Keratinocyte (primary cell): ENCODE measurements at regions not wholly inside any gene's neighbourhood (a gene's known extent, or its start where the extent isn't known, plus 50 kb on each side); places are given as distances from the start of the nearest gene placed in this dataset.

Source experiments
- DNase-seq: peaks from one replicate; pipeline ENCODE4 v3.0.0-alpha.2; 2011; ENCODE audit warnings: low read depth, missing footprints, low spot score
- FAIRE-seq: peaks from 2 replicates; lab custom pipeline; 2011; peaks lifted over from hg19 to GRCh38; lab: Jason Lieb, UNC
- H2AFZ ChIP-seq: 2 replicates; pipeline ENCODE4 v1.6.0; 2012; ENCODE audit warnings: low read length, control low read depth, inconsistent platforms; ENCODE audit not compliant: control insufficient read depth
- H3K27ac ChIP-seq: 2 replicates; pipeline ENCODE4 v1.5.1; 2011; ENCODE audit warnings: low read length; ENCODE audit not compliant: control insufficient read depth, insufficient read depth
- H3K27me3 ChIP-seq: 3 replicates; pipeline ENCODE4 v1.6.0; 2011; ENCODE audit warnings: low read length; ENCODE audit not compliant: control insufficient read depth, insufficient read depth; ENCODE audit errors: extremely low read depth
- H3K36me3 ChIP-seq, 2 experiments: 2 replicates in 1 of 2; 3 replicates in 1 of 2; pipeline ENCODE4 v1.5.1; 2011; ENCODE audit warnings: low read length in 2 of 2, mild to moderate bottlenecking in 1 of 2; ENCODE audit not compliant: control insufficient read depth in 2 of 2, insufficient read depth in 2 of 2; ENCODE audit errors: extremely low read depth in 1 of 2
- H3K4me1 ChIP-seq: 3 replicates; pipeline ENCODE4 v1.5.1; 2011; ENCODE audit warnings: low read length; ENCODE audit not compliant: control insufficient read depth, insufficient read depth; ENCODE audit errors: extremely low read depth
- H3K4me2 ChIP-seq: 3 replicates; pipeline ENCODE4 v1.6.0; 2011; ENCODE audit warnings: low read depth, low read length; ENCODE audit not compliant: control insufficient read depth, insufficient read depth; ENCODE audit errors: extremely low read depth
- H3K4me3 ChIP-seq, 3 experiments: fragments of 200-600 bp in 1 of 3; sonication (generic) in 1 of 3; 2 replicates in 2 of 3; 3 replicates in 1 of 3; pipeline ENCODE4 v1.5.1; 2011 to 2016; ENCODE audit warnings: low read length in 3 of 3, mild to moderate bottlenecking in 3 of 3, control low read depth in 2 of 3, inconsistent platforms in 1 of 3, low read depth in 1 of 3, mixed read lengths in 1 of 3, mixed run types in 1 of 3, moderate library complexity in 1 of 3; ENCODE audit not compliant: control insufficient read depth in 2 of 3, insufficient read depth in 2 of 3; ENCODE audit errors: extremely low read depth in 1 of 3
- H3K79me2 ChIP-seq: 2 replicates; pipeline ENCODE4 v1.6.0; 2012; ENCODE audit warnings: low read length; ENCODE audit not compliant: control insufficient read depth, insufficient read depth
- H3K9ac ChIP-seq: 3 replicates; pipeline ENCODE4 v1.6.0; 2011; ENCODE audit warnings: low read length; ENCODE audit not compliant: control insufficient read depth, insufficient read depth; ENCODE audit errors: extremely low read depth
- H3K9me1 ChIP-seq: 3 replicates; pipeline ENCODE4 v1.6.0; 2011; ENCODE audit warnings: low read length; ENCODE audit not compliant: control insufficient read depth, insufficient read depth; ENCODE audit errors: extremely low read depth
- H3K9me3 ChIP-seq: 2 replicates; pipeline ENCODE4 v1.5.1; 2012; ENCODE audit warnings: low read depth, low read length; ENCODE audit not compliant: control insufficient read depth
- H4K20me1 ChIP-seq: 3 replicates; pipeline ENCODE4 v1.6.0; 2011; ENCODE audit warnings: low read length; ENCODE audit not compliant: control insufficient read depth, insufficient read depth; ENCODE audit errors: extremely low read depth
- CTCF ChIP-seq, 3 experiments: IDR thresholded peaks in 1 of 3; conservative IDR thresholded peaks in 1 of 3; optimal IDR thresholded peaks in 1 of 3; 2 replicates in 2 of 3; 3 replicates in 1 of 3; pipeline versions ENCODE3 to v1.5.1; 2011; ENCODE audit warnings: low read length in 3 of 3, mild to moderate bottlenecking in 3 of 3, moderate library complexity in 2 of 3, control low read depth in 1 of 3, inconsistent platforms in 1 of 3; ENCODE audit not compliant: insufficient read depth in 2 of 3; ENCODE audit errors: extremely low read depth in 1 of 3
- EZH2 ChIP-seq: IDR thresholded peaks from one replicate; pipeline ENCODE4 v1.6.1; 2012; ENCODE audit warnings: inconsistent platforms, mild to moderate bottlenecking, low read length, moderate library complexity
- dilution Hi-C: fragments of 300-500 bp; cut with MboI; formaldehyde crosslinking; loops from one replicate; pipeline ENCODE4 v1.7.0; 2020; ENCODE audit warnings: low sequenced_read_pairs; ENCODE audit not compliant: extremely low pct_ligation_motif_present

- Histone ChIP-seq H3K9ac (no peak overlapping the region), H3K9me3 (no peaks in the 10 kb centered on the region), H2AFZ (no peak overlapping the region), H3K9me1 (no peaks in the 10 kb centered on the region), H3K4me1 (no peaks in the 10 kb centered on the region), H4K20me1 (no peaks in the 10 kb centered on the region), H3K27me3 (peaks cover 8% of the 10 kb centered on the region), H3K4me3 (no peak overlapping the region), H3K27ac (no peak overlapping the region), H3K36me3 (no peaks in the 10 kb centered on the region), H3K79me2 (no peaks in the 10 kb centered on the region), H3K4me2 (no peak overlapping the region)
- TF ChIP-seq CTCF (optimal IDR thresholded peaks at IDR 0.05 in 1 of 3, IDR thresholded peaks at IDR 0.05 in 1 of 3, conservative IDR thresholded peaks at IDR 0.05 in 1 of 3; ENCODE audit: extremely low read depth in 1 of 3, insufficient read depth in 2 of 3, low read length in 3 of 3) = no peak
- no peak for TF ChIP-seq EZH2
- no peak for DNase-seq
- dilution Hi-C loops = no loop called here
- no peak for FAIRE-seq
Observed at GRCh38 chr17:14950686-14951085, 314.4 kb downstream of the PMP22 start.

DNA sequence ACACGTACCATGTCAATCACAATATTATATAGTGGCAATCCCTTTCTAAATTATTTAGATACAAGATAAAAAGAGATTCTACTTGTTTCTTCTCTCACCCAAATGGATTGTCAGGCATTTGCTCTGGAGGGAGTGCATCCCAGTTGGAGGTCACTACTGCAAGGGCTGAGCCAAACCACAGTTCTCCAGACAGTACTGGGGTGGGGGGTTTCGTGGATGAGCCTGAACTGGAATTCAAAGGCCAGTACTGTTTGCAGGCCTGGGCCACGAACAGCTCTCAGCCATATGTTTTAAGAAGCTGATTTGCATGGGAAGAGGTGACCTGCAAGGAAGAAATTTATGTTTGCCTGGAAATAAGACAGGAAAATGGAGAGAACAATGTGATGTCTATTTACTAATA is 314.9 kb downstream of the PMP22 start:
- no peaks in the 10 kb centered on the region for H3K9me3 ChIP-seq
- no peaks in the 10 kb centered on the region for H3K79me2 ChIP-seq
- no peak overlapping the region for H3K4me3 ChIP-seq
- TF ChIP-seq CTCF (optimal IDR thresholded peaks at IDR 0.05 in 1 of 3, IDR thresholded peaks at IDR 0.05 in 1 of 3, conservative IDR thresholded peaks at IDR 0.05 in 1 of 3; ENCODE audit: extremely low read depth in 1 of 3, insufficient read depth in 2 of 3, low read length in 3 of 3) (no peak), EZH2 (no peak)
- no peak overlapping the region for H3K4me2 ChIP-seq
- no peak overlapping the region for H3K27ac ChIP-seq
- DNase-seq = no peak
- FAIRE-seq = no peak
- no peaks in the 10 kb centered on the region for H4K20me1 ChIP-seq
- H2AFZ ChIP-seq = no peak overlapping the region
- no peaks in the 10 kb centered on the region for H3K36me3 ChIP-seq
- no peaks in the 10 kb centered on the region for H3K9me1 ChIP-seq
- peaks cover 8% of the 10 kb centered on the region for H3K27me3 ChIP-seq
- H3K4me1 ChIP-seq = no peaks in the 10 kb centered on the region
- dilution Hi-C loops = no loop called here
- H3K9ac ChIP-seq = no peak overlapping the region
